Ishikawa (cell line): ENCODE measurements at regions not wholly inside any gene's neighbourhood (a gene's known extent, or its start where the extent isn't known, plus 50 kb on each side); places are given as distances from the start of the nearest gene placed in this dataset.

Experiments used
- CEBPB ChIP-seq: IDR thresholded peaks from 2 replicates; pipeline ENCODE4 v1.6.1; 2012
- CREB1 ChIP-seq: IDR thresholded peaks from 2 replicates; pipeline ENCODE4 v1.6.1; 2012; ENCODE audit warnings: low read depth
- EGR1 ChIP-seq: IDR thresholded peaks from 2 replicates; pipeline ENCODE4 v1.6.1; 2012
- EP300 ChIP-seq: IDR thresholded peaks from 2 replicates; pipeline ENCODE4 v1.6.1; 2012; ENCODE audit warnings: borderline replicate concordance
- FOXM1 ChIP-seq: IDR thresholded peaks from 2 replicates; pipeline ENCODE4 v1.6.1; 2012; ENCODE audit warnings: low read depth, borderline replicate concordance
- NFIC ChIP-seq: IDR thresholded peaks from 2 replicates; pipeline ENCODE4 v1.6.1; 2012
- RAD21 ChIP-seq: IDR thresholded peaks from 2 replicates; pipeline ENCODE4 v1.6.1; 2012; ENCODE audit warnings: low read depth
- TAF1 ChIP-seq: IDR thresholded peaks from 2 replicates; pipeline ENCODE4 v1.6.1; 2012; ENCODE audit warnings: low read depth, mild to moderate bottlenecking
- TCF12 ChIP-seq: IDR thresholded peaks from 2 replicates; pipeline ENCODE4 v1.6.1; 2012; ENCODE audit warnings: low read depth
- YY1 ChIP-seq: IDR thresholded peaks from 2 replicates; pipeline ENCODE4 v1.6.1; 2012; ENCODE audit warnings: low read depth
- ZBTB7A ChIP-seq: IDR thresholded peaks from 2 replicates; pipeline ENCODE4 v1.6.1; 2012; ENCODE audit warnings: low read depth
- TF ChIP-seq, protein P1 (sequence below): IDR thresholded peaks from 2 replicates; pipeline ENCODE4 v1.6.1; 2012; ENCODE audit warnings: low read depth, mild to moderate bottlenecking
- TF ChIP-seq, protein P2 (sequence below): IDR thresholded peaks from 2 replicates; pipeline ENCODE4 v1.6.1; 2012
- TF ChIP-seq, protein P3 (sequence below): IDR thresholded peaks from 2 replicates; pipeline ENCODE4 v1.6.1; 2012

DNA sequence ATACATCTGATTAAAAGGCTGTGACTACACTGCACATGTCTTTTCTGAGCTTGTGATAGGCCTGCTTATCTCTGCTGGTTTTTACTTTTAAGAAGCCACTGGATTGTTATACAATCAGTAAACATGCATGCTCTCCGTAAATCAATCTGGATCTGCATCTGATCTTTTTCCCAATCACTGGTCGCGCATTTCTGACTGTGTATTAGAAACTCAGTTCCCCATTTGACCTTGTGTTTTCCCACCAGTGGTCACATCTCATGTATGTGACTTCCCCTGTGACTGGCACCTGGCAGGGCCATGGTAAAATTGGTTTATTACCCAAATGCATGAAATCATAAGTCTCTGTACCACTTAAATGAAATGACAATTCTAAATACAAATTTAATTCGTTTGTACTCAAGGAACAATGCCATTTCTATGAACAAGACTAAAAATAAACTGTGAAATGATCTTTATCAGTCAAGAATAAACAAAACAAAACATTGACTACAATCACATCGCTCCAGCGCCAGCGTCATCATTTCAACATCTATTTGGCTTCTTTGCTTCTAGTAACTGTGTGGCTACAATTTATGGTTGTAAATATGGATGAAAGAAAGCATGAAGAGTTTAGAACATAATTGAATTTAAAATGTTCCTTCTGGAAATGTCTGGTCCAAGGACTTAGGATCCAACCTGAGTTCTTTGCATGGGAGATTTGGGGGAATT is 396.6 kb upstream of the TRIB2 start:
- TF ChIP-seq, protein P1, sequence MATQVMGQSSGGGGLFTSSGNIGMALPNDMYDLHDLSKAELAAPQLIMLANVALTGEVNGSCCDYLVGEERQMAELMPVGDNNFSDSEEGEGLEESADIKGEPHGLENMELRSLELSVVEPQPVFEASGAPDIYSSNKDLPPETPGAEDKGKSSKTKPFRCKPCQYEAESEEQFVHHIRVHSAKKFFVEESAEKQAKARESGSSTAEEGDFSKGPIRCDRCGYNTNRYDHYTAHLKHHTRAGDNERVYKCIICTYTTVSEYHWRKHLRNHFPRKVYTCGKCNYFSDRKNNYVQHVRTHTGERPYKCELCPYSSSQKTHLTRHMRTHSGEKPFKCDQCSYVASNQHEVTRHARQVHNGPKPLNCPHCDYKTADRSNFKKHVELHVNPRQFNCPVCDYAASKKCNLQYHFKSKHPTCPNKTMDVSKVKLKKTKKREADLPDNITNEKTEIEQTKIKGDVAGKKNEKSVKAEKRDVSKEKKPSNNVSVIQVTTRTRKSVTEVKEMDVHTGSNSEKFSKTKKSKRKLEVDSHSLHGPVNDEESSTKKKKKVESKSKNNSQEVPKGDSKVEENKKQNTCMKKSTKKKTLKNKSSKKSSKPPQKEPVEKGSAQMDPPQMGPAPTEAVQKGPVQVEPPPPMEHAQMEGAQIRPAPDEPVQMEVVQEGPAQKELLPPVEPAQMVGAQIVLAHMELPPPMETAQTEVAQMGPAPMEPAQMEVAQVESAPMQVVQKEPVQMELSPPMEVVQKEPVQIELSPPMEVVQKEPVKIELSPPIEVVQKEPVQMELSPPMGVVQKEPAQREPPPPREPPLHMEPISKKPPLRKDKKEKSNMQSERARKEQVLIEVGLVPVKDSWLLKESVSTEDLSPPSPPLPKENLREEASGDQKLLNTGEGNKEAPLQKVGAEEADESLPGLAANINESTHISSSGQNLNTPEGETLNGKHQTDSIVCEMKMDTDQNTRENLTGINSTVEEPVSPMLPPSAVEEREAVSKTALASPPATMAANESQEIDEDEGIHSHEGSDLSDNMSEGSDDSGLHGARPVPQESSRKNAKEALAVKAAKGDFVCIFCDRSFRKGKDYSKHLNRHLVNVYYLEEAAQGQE = no peak
- TF ChIP-seq EGR1 (no peak), RAD21 (no peak), EP300 (no peak), CREB1 (no peak), CEBPB (no peak), TAF1 (no peak), YY1 (no peak), TCF12 (no peak), FOXM1 (no peak), ZBTB7A (no peak), NFIC (no peak)
- TF ChIP-seq, protein P2, sequence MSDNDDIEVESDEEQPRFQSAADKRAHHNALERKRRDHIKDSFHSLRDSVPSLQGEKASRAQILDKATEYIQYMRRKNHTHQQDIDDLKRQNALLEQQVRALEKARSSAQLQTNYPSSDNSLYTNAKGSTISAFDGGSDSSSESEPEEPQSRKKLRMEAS = no peak
- TF ChIP-seq, protein P3, sequence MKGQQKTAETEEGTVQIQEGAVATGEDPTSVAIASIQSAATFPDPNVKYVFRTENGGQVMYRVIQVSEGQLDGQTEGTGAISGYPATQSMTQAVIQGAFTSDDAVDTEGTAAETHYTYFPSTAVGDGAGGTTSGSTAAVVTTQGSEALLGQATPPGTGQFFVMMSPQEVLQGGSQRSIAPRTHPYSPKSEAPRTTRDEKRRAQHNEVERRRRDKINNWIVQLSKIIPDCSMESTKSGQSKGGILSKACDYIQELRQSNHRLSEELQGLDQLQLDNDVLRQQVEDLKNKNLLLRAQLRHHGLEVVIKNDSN = no peak
